ENCODE measurements at regions not wholly inside any gene's neighbourhood (a gene's known extent, or its start where the extent isn't known, plus 50 kb on each side); places are given as distances from the start of the nearest gene placed in this dataset.

DNA sequence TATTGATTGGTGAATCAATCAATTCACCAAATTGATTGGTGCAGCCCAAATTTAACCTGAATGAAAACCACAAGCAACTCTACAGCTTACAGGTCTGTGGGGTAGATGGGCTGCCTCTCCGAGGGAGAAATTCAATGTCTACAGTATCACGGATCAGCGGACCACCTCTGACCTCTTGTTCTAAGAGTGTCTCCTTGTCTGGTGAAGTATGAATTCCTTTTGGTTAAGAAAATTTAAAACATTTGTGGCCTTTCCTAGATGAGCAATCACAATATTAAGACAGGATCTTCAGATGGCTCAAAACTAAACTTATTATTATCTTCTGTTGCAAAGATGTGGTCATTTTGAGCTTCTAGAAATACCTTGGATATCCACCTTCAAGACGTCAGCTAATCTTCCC lies 153.3 kb downstream of the IL15 start:
- H3K27ac ChIP-seq: no peak overlapping the region
- Mint-ChIP-seq H3K27ac (no peak overlapping the region), H3K27me3 (ENCODE audit: insufficient read depth, low read depth) (no peaks in the 10 kb centered on the region), H3K36me3 (no peaks in the 10 kb centered on the region), H3K4me3 (no peak overlapping the region), H3K9me3 (no peaks in the 10 kb centered on the region), H3K4me1 (no peaks in the 10 kb centered on the region)
- no peaks in the 10 kb centered on the region for H3K36me3 ChIP-seq
- H3K9ac ChIP-seq: no peak overlapping the region
- no peaks in the 10 kb centered on the region for H4K20me1 ChIP-seq (ENCODE audit: low read depth)
- no peak overlapping the region for H3K4me3 ChIP-seq
- no peaks in the 10 kb centered on the region for H3F3A ChIP-seq (ENCODE audit: low read depth)
- H3K79me2 ChIP-seq (ENCODE audit: low read depth): no peaks in the 10 kb centered on the region
- TF ChIP-seq, protein P1, sequence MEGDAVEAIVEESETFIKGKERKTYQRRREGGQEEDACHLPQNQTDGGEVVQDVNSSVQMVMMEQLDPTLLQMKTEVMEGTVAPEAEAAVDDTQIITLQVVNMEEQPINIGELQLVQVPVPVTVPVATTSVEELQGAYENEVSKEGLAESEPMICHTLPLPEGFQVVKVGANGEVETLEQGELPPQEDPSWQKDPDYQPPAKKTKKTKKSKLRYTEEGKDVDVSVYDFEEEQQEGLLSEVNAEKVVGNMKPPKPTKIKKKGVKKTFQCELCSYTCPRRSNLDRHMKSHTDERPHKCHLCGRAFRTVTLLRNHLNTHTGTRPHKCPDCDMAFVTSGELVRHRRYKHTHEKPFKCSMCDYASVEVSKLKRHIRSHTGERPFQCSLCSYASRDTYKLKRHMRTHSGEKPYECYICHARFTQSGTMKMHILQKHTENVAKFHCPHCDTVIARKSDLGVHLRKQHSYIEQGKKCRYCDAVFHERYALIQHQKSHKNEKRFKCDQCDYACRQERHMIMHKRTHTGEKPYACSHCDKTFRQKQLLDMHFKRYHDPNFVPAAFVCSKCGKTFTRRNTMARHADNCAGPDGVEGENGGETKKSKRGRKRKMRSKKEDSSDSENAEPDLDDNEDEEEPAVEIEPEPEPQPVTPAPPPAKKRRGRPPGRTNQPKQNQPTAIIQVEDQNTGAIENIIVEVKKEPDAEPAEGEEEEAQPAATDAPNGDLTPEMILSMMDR (IDR thresholded peaks at IDR 0.05): no peak
- TF ChIP-seq EZH2 (IDR thresholded peaks at IDR 0.05) (no peak), EZH2phosphoT487 (IDR thresholded peaks at IDR 0.05) (no peak)
- no peak overlapping the region for H3K4me2 ChIP-seq
- H2AFZ ChIP-seq (replicated peaks): no peak overlapping the region
- no peaks in the 10 kb centered on the region for H3K4me1 ChIP-seq
- H3K27me3 ChIP-seq: no peaks in the 10 kb centered on the region
- no peak for DNase-seq (ENCODE audit: low spot score)
- no peaks in the 10 kb centered on the region for H3K9me3 ChIP-seq (ENCODE audit: low read depth)

DNA sequence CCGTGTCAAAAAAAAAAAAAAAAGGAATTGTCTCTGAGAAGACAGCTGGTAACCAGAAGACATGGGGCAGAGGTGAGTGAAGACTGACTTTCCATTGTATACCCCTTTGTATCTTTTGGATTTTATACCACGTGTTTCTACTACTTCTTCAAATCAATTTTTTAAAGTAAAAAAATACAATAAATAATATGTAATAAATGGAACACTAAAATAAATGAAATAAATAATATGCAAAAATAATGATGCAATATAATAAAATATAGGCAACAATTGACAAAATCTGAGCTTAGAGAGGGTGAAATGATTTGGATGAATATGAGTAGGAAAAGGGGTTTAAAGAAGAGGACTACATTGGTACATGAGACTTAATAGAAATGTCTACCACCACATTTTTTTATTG lies 155.8 kb downstream of the IL15 start:
- Histone ChIP-seq H3K4me2 (no peak overlapping the region), H4K20me1 (ENCODE audit: low read depth) (no peaks in the 10 kb centered on the region), H3K79me2 (ENCODE audit: low read depth) (no peaks in the 10 kb centered on the region), H3K4me1 (no peaks in the 10 kb centered on the region), H3K36me3 (no peaks in the 10 kb centered on the region), H3K9ac (no peak overlapping the region), H3K4me3 (no peak overlapping the region), H3K9me3 (ENCODE audit: low read depth) (no peaks in the 10 kb centered on the region), H3K27me3 (no peaks in the 10 kb centered on the region), H3F3A (ENCODE audit: low read depth) (no peaks in the 10 kb centered on the region), H3K27ac (no peak overlapping the region), H2AFZ (replicated peaks) (no peak overlapping the region)
- Mint-ChIP-seq H3K9me3 (no peaks in the 10 kb centered on the region), H3K27ac (no peak overlapping the region), H3K27me3 (ENCODE audit: insufficient read depth, low read depth) (no peaks in the 10 kb centered on the region), H3K4me3 (no peak overlapping the region), H3K4me1 (no peaks in the 10 kb centered on the region), H3K36me3 (no peaks in the 10 kb centered on the region)
- no peak for TF ChIP-seq EZH2phosphoT487 (IDR thresholded peaks at IDR 0.05)
- TF ChIP-seq EZH2 (IDR thresholded peaks at IDR 0.05): no peak
- TF ChIP-seq, protein P1 (IDR thresholded peaks at IDR 0.05): no peak
- DNase-seq (ENCODE audit: low spot score): no peak

DNA sequence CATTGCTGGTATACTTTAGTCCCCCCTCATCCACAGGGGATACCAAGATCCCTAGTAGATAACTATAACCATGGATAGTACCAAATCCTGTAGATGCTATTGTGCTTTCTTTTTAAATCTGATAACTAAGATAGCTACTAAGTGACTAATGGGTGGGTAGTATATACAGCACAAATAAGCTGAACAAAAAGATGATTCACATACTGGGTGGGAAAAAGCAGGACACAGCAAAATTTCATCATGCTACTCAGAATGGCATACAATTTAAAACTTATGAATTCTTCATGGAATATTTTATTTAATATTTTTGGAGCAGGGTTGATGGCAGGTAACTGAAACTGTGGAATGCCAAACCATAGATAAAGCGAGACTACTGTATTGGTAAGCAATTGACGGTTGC lies 161.6 kb downstream of the IL15 start:
- Mint-ChIP-seq H3K4me1 (peaks cover 9% of the 10 kb centered on the region), H3K27me3 (ENCODE audit: insufficient read depth, low read depth) (no peaks in the 10 kb centered on the region), H3K36me3 (no peaks in the 10 kb centered on the region), H3K4me3 (no peak overlapping the region), H3K9me3 (no peaks in the 10 kb centered on the region), H3K27ac (no peak overlapping the region)
- H3K27me3 ChIP-seq: no peaks in the 10 kb centered on the region
- no peak overlapping the region for H2AFZ ChIP-seq (replicated peaks)
- no peaks in the 10 kb centered on the region for H3F3A ChIP-seq (ENCODE audit: low read depth)
- H3K27ac ChIP-seq: no peak overlapping the region
- H4K20me1 ChIP-seq (ENCODE audit: low read depth): no peaks in the 10 kb centered on the region
- no peak overlapping the region for H3K4me2 ChIP-seq
- DNase-seq (ENCODE audit: low spot score): no peak
- H3K4me1 ChIP-seq: no peaks in the 10 kb centered on the region
- TF ChIP-seq EZH2 (IDR thresholded peaks at IDR 0.05) (no peak), EZH2phosphoT487 (IDR thresholded peaks at IDR 0.05) (no peak)
- TF ChIP-seq, protein P1 (IDR thresholded peaks at IDR 0.05): no peak
- no peaks in the 10 kb centered on the region for H3K36me3 ChIP-seq
- no peaks in the 10 kb centered on the region for H3K9me3 ChIP-seq (ENCODE audit: low read depth)
- H3K9ac ChIP-seq: no peak overlapping the region
- no peaks in the 10 kb centered on the region for H3K79me2 ChIP-seq (ENCODE audit: low read depth)
- H3K4me3 ChIP-seq: no peak overlapping the region

DNA sequence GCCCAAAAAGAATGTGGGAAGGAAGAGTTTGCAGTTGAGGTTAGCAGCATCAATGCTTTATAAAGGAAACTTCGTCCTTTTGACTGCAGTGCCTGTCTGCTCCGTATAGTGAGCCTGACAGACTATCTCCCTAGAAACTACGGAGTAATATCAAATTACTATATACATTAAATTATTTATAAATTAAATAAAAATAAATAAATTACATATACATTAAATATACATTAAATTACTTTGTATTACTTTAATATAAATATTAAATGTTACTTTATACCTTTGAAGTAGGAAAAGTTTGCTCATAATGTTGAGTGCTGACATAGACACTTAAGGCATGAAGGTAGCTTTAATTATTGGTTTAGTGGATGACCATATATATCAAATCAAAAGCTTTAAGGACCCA lies 165.2 kb downstream of the IL15 start:
- Mint-ChIP-seq H3K4me3 (no peak overlapping the region), H3K27me3 (ENCODE audit: insufficient read depth, low read depth) (no peaks in the 10 kb centered on the region), H3K4me1 (peaks cover 9% of the 10 kb centered on the region), H3K36me3 (no peaks in the 10 kb centered on the region), H3K27ac (no peak overlapping the region), H3K9me3 (no peaks in the 10 kb centered on the region)
- H4K20me1 ChIP-seq (ENCODE audit: low read depth): no peaks in the 10 kb centered on the region
- no peaks in the 10 kb centered on the region for H3K9me3 ChIP-seq (ENCODE audit: low read depth)
- no peak overlapping the region for H3K4me3 ChIP-seq
- no peaks in the 10 kb centered on the region for H3K79me2 ChIP-seq (ENCODE audit: low read depth)
- H3K27me3 ChIP-seq: no peaks in the 10 kb centered on the region
- no peak overlapping the region for H3K4me2 ChIP-seq
- H2AFZ ChIP-seq (replicated peaks): no peak overlapping the region
- H3F3A ChIP-seq (ENCODE audit: low read depth): no peaks in the 10 kb centered on the region
- H3K9ac ChIP-seq: no peak overlapping the region
- no peaks in the 10 kb centered on the region for H3K36me3 ChIP-seq
- TF ChIP-seq EZH2phosphoT487 (IDR thresholded peaks at IDR 0.05): no peak
- no peak for TF ChIP-seq EZH2 (IDR thresholded peaks at IDR 0.05)
- TF ChIP-seq, protein P1 (IDR thresholded peaks at IDR 0.05): no peak
- DNase-seq (ENCODE audit: low spot score): no peak
- no peak overlapping the region for H3K27ac ChIP-seq
- no peaks in the 10 kb centered on the region for H3K4me1 ChIP-seq
